NCI-H1105 (cell line): ENCODE measurements at regions not wholly inside any gene's neighbourhood (a gene's known extent, or its start where the extent isn't known, plus 50 kb on each side); places are given as distances from the start of the nearest gene placed in this dataset.

ENCODE experiments used
- DNase-seq: peaks from one replicate; lab custom pipeline; 2025; lab: John Stamatoyannopoulos, UW

DNA sequence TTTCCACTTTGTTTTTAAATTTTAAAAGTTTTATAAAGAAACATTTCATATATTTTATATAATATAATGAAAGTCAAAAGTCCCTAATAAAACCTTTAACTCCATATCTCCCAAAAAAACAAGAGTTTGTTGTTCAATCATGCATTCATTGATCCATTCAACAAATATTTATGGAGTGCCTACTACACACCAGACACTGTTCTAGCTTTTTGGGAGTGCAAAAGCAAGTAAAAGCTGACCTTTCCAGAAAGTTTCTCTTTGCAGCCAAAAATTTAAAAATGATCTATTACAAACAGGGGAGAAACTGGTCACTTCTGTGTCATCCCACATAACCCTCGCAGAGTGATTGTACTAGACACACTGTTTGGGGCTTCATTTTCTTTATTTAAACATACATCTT lies 740.0 kb upstream of the TBX3 start:
- DNase-seq = no peak

- DNase-seq = no peak
These were observed 739.6 kb upstream of the TBX3 start for GRCh38 chr12:115423546-115423987.

- DNase-seq = no peak
These were observed 739.0 kb upstream of the TBX3 start for GRCh38 chr12:115422845-115423545.

GRCh38 chr12:115421796-115422709 lies 738.1 kb upstream of the TBX3 start:
- DNase-seq = no peak

DNA sequence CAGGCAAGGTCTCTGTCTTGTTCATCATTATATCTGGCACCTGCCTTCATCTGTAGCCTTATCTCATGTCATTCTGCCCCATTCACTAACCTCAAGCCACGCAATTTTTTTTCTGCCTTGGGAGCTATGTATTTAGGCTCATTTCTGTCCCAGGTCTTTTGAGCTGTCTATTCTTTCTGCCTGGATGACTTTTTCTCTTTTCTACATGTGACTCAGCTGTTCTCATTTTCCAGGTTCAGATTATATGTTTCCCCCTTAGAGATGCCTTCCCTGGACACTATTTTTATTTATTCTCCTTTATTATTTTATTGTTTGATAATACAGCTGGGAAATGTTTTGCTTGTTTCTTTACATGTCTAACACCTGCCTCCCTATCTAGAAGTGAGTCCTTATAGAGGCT lies 737.4 kb upstream of the TBX3 start:
- no peak for DNase-seq

- DNase-seq = no peak
These were observed 735.2 kb upstream of the TBX3 start for GRCh38 chr12:115419145-115419646.

GRCh38 chr12:115417610-115418009 lies 733.6 kb upstream of the TBX3 start:
- DNase-seq = no peak

- no peak for DNase-seq
These were observed 732.9 kb upstream of the TBX3 start for GRCh38 chr12:115416869-115417268.

DNA sequence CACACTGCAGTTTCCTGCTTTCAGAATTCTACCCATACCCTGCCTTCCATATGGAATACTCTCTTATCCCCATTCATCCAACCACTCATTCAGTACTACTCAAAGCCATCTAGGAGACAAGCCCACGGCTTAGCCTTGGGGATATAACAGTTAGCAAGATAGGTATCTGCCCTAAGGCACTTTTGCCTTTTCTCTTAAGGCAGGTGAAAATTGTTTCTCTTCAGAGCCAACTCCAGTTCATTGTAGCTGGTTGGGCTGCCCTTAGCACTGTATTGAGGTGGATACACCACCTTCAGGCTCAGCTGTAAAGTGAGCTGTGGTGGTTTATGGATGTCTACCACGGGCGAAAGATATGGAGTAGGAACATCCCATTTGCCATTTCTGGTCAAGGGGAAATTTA lies 729.7 kb upstream of the TBX3 start:
- DNase-seq = no peak

DNA sequence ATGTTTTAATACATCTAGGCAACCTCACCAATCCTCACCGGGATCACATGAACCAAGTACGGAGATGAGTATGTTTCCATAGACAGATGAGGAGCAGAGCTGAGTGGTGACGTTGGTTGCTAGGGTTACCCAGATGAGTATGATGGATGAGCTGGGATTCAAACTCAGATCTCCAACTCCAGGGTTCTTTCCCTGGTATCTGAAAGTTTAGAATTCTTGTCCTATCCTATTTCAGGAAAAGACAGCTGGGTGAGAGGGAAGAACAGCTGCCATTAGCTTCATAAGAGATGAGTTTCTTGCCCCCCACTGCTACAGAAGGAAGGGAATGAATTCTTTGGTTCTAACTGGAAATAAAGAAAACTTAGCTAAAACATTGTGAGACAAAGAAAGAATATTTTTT lies 728.9 kb upstream of the TBX3 start:
- DNase-seq = no peak

- no peak for DNase-seq
These were observed 727.1 kb upstream of the TBX3 start for GRCh38 chr12:115411121-115411520.

GRCh38 chr12:115408642-115409041 lies 724.7 kb upstream of the TBX3 start:
- no peak for DNase-seq

GRCh38 chr12:115407723-115408122 lies 723.7 kb upstream of the TBX3 start:
- no peak for DNase-seq

- DNase-seq = no peak
These were observed 723.1 kb upstream of the TBX3 start for GRCh38 chr12:115407036-115407435.

DNA sequence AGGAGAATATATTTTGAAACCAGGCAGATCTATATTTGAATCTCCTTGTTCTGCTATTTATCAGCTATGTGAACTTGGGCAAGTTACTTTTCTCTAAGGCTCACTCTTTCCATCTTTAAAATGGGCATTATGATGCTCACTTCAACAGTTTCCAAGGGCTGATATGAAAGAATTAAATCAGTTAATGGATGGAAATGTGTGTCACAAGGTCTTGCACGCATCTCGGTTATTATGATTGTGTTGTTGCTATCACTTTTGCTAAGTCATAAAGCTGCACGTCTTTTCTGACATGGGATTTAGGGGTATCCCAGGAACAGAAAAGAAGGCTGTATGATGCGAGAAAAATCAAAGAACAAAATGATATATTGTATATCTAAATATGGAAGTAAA lies 721.5 kb upstream of the TBX3 start:
- DNase-seq = no peak

- no peak for DNase-seq
These were observed 720.9 kb upstream of the TBX3 start for GRCh38 chr12:115404761-115405470.

DNA sequence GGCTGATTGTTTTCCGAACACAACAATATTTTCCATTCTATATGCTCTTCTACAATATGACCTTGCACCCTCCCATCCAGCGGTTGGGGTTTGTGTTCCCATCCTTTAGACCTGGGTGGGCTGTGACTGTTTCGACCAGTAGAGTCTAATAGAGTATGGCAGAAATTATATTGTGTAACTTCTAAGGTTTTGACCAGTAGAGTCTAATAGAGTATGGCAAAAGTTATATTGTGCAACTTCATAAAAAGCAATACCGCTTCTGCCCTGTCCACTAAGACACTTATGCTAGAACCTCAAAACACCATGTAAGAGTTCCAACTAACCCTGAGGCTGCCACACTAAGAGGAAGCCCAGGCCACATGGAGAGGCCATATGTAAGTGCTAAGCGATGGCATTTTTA lies 719.7 kb upstream of the TBX3 start:
- no peak for DNase-seq

GRCh38 chr12:115403253-115403652 lies 719.3 kb upstream of the TBX3 start:
- no peak for DNase-seq

DNA sequence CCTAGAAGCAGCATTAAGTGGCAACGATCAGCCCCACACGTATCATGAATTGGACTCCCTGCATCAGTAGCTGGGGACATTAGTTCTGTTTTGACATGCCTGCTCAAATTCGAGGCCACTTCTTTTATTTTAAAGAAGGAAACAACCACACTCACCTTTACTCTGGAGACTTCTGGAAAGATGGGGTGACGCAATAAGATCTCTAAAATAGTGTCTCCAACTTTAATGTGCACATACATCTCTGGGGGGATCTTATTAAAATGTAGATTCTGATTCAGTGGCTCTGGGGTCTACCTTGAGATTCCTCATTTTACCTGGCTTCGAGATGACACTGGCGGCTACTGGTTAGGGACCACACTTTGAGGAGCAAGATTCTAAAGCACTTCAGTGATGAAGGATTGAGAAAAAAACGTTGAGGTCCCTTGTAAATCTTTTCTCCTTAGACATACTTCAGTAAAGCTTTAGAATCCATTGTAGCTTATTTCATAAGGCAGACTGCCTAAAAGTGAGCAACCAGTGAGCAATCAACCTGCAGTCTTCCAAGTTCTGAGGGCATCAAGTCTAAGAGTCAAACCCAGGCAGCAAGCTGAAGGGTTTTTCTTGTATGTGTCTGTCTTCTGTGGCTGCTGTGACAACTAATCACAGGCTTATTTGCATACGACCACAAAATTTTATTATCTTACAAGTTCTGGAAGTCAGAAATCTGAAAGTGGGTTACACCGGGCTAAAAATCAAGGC lies 718.6 kb upstream of the TBX3 start:
- no peak for DNase-seq

- DNase-seq = no peak
These were observed 717.8 kb upstream of the TBX3 start for GRCh38 chr12:115401761-115402160.

- DNase-seq = no peak
These were observed 716.0 kb upstream of the TBX3 start for GRCh38 chr12:115400011-115400410.

DNA sequence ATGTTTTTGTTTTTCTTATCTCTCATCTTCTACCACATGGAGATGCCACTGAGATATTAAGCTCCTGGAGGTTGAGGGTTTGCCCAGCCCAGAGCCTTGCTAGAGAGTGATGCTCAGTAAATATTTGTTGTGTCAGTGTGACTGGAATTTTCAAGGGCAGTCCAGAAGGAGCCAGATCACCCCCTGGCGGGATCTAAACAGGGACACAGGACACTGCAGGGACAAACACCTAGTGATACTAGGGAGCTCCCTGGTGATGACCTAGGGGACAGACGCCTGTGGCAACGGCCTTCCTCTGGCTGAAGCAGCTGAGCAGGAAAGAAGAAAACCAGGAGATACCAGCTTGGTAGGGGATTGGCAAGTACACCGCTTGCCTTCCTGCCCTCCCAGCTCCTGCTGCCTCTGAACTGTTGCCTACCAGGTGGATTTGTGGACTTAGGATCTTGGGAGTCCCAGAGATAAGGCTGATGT lies 714.4 kb upstream of the TBX3 start:
- DNase-seq = no peak
